ENCODE measurements at regions not wholly inside any gene's neighbourhood (a gene's known extent, or its start where the extent isn't known, plus 50 kb on each side); places are given as distances from the start of the nearest gene placed in this dataset.

DNA sequence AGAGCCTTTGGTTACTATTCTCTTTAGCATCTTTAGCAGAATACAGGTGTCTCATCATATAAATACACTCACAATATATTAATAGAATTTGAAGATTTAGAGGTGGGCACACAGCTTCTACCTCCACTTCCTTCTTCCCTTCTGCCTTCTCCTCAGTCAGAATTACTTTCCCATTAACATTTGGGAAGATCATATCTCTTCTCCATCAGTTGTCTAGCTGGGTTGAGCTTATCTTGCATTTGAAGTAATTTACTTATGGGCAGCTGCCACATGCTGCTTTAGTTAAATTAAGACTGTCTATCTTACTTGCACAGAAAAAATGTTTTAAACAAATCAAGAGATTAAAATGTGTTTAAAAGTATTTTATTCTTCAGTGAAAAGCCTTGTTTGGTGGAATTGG lies 110.1 kb upstream of the ASIC2 start:
- no peak for TF ChIP-seq NFYB (IDR thresholded peaks at IDR 0.05; ENCODE audit: insufficient read depth, low read depth, low read length)
- TF ChIP-seq EGR1 (IDR thresholded peaks at IDR 0.05; ENCODE audit: borderline replicate concordance in 1 of 2, low read depth in 2 of 2, low read length in 2 of 2) = no peak

Data from GM12878 (cell line).